Breast epithelium (tissue), 4 donors: ENCODE measurements at regions not wholly inside any gene's neighbourhood (a gene's known extent, or its start where the extent isn't known, plus 50 kb on each side); places are given as distances from the start of the nearest gene placed in this dataset.

ENCODE experiments used
- DNase-seq, 2 donors: peaks; one replicate each; pipeline ENCODE4 v3.0.0-alpha.2; 2019; ENCODE audit warnings: low spot score in 2 of 2
- H3K27ac ChIP-seq, 2 donors: fragments of 200-600 bp; sonication (generic) in 1 of 2; one replicate each; pipeline ENCODE4 v1.5.1; 2016 to 2019; ENCODE audit warnings: mild to moderate bottlenecking in 1 of 2
- H3K27me3 ChIP-seq, 2 donors: fragments of 200-600 bp; sonication (generic) in 1 of 2; one replicate each; pipeline versions ENCODE4 v1.5.1 to v1.6.0; 2017 to 2019; ENCODE audit warnings: control low read depth in 1 of 2, mild to moderate bottlenecking in 1 of 2
- H3K36me3 ChIP-seq: fragments of 200-600 bp; one replicate; pipeline ENCODE4 v1.5.1; 2019
- H3K4me1 ChIP-seq, 2 donors: fragments of 200-600 bp; sonication (generic); one replicate each; pipeline ENCODE4 v1.5.1; 2016 to 2019; ENCODE audit warnings: control low read depth in 1 of 2
- H3K4me3 ChIP-seq, 3 donors: fragments of 200-600 bp; sonication (generic); 1 replicate in 2 of 3; 2 replicates in 1 of 3; pipeline ENCODE4 v1.5.1; 2016 to 2019; ENCODE audit warnings: mild to moderate bottlenecking in 3 of 3, moderate library complexity in 2 of 3
- H3K9me3 ChIP-seq, 2 donors: fragments of 200-600 bp; sonication (generic) in 1 of 2; one replicate each; pipeline ENCODE4 v1.5.1; 2016 to 2019; ENCODE audit warnings: control low read depth in 1 of 2
- POLR2A ChIP-seq: fragments of 450-650 bp; IDR thresholded peaks from one replicate; pipeline ENCODE4 v1.6.1; 2016; ENCODE audit warnings: antibody characterized with exemption, mild to moderate bottlenecking, moderate library complexity
- POLR2AphosphoS5 ChIP-seq, 3 donors: sonication (generic); formaldehyde crosslinking; IDR thresholded peaks; one replicate each; pipeline ENCODE4 v1.6.1; 2017; ENCODE audit warnings: antibody characterized with exemption in 3 of 3
- intact Hi-C: fragments of 100-400 bp; cut with DNase I; formaldehyde crosslinking; loops from one replicate; pipeline ENCODE4 v1.15.1; 2023; ENCODE audit warnings: low total_unique reads
- TF ChIP-seq, protein P1 (sequence below), 3 donors: fragments of 450-650 bp; IDR thresholded peaks; one replicate each; pipeline ENCODE4 v1.5.1; 2016 to 2017; ENCODE audit warnings: antibody characterized with exemption in 3 of 3, mild to moderate bottlenecking in 3 of 3, moderate library complexity in 3 of 3

GRCh38 chr11:23406131-23406819, 546.0 kb upstream of the CCDC179 start:
- H3K27ac ChIP-seq = no peak overlapping the region
- intact Hi-C loops = no loop called here
- no peak for DNase-seq
- H3K4me1 ChIP-seq = no peaks in the 10 kb centered on the region
- H3K27me3 ChIP-seq = no peaks in the 10 kb centered on the region
- H3K4me3 ChIP-seq = no peak overlapping the region
- TF ChIP-seq POLR2AphosphoS5 (IDR thresholded peaks at IDR 0.05) = no peak
- TF ChIP-seq POLR2A = no peak
- TF ChIP-seq, protein P1, sequence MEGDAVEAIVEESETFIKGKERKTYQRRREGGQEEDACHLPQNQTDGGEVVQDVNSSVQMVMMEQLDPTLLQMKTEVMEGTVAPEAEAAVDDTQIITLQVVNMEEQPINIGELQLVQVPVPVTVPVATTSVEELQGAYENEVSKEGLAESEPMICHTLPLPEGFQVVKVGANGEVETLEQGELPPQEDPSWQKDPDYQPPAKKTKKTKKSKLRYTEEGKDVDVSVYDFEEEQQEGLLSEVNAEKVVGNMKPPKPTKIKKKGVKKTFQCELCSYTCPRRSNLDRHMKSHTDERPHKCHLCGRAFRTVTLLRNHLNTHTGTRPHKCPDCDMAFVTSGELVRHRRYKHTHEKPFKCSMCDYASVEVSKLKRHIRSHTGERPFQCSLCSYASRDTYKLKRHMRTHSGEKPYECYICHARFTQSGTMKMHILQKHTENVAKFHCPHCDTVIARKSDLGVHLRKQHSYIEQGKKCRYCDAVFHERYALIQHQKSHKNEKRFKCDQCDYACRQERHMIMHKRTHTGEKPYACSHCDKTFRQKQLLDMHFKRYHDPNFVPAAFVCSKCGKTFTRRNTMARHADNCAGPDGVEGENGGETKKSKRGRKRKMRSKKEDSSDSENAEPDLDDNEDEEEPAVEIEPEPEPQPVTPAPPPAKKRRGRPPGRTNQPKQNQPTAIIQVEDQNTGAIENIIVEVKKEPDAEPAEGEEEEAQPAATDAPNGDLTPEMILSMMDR (IDR thresholded peaks at IDR 0.05) = no peak
- no peaks in the 10 kb centered on the region for H3K36me3 ChIP-seq
- peaks cover 14 to 15% of the 10 kb centered on the region in 2 donors for H3K9me3 ChIP-seq

GRCh38 chr11:23413057-23413456, 552.8 kb upstream of the CCDC179 start:
- intact Hi-C loops = no loop called here

GRCh38 chr11:23423104-23423503, 562.8 kb upstream of the CCDC179 start:
- no peaks in the 10 kb centered on the region for H3K36me3 ChIP-seq
- intact Hi-C loops = no loop called here
- no peaks in the 10 kb centered on the region for H3K4me1 ChIP-seq
- no peak for DNase-seq
- no peaks in the 10 kb centered on the region for H3K27me3 ChIP-seq
- TF ChIP-seq, protein P1 (IDR thresholded peaks at IDR 0.05) = no peak
- no peak for TF ChIP-seq POLR2A
- no peak for TF ChIP-seq POLR2AphosphoS5 (IDR thresholded peaks at IDR 0.05)
- H3K4me3 ChIP-seq = no peak overlapping the region
- no peaks in the 10 kb centered on the region for H3K9me3 ChIP-seq
- no peak overlapping the region for H3K27ac ChIP-seq

More at GRCh38 chr11:23413057-23413456, 552.8 kb upstream of the CCDC179 start:
- H3K27ac ChIP-seq = no peak overlapping the region
- H3K4me1 ChIP-seq = no peaks in the 10 kb centered on the region
- TF ChIP-seq, protein P1 (IDR thresholded peaks at IDR 0.05) = no peak
- no peak for TF ChIP-seq POLR2AphosphoS5 (IDR thresholded peaks at IDR 0.05)
- no peak for TF ChIP-seq POLR2A
- no peaks in the 10 kb centered on the region for H3K27me3 ChIP-seq
- no peaks in the 10 kb centered on the region for H3K36me3 ChIP-seq
- H3K9me3 ChIP-seq = peaks cover 0 to 7% of the 10 kb centered on the region in 2 donors
- DNase-seq = no peak
- no peak overlapping the region for H3K4me3 ChIP-seq

GRCh38 chr11:23423656-23424055, 563.4 kb upstream of the CCDC179 start:
- intact Hi-C loops = no loop called here
- no peaks in the 10 kb centered on the region for H3K36me3 ChIP-seq
- no peaks in the 10 kb centered on the region for H3K4me1 ChIP-seq
- TF ChIP-seq, protein P1 (IDR thresholded peaks at IDR 0.05) = no peak
- TF ChIP-seq POLR2A (no peak), POLR2AphosphoS5 (IDR thresholded peaks at IDR 0.05) (no peak)
- no peak overlapping the region for H3K4me3 ChIP-seq
- H3K27me3 ChIP-seq = no peaks in the 10 kb centered on the region
- H3K9me3 ChIP-seq = no peaks in the 10 kb centered on the region
- H3K27ac ChIP-seq = no peak overlapping the region
- no peak for DNase-seq

- Histone ChIP-seq H3K27me3 (no peaks in the 10 kb centered on the region), H3K27ac (no peak overlapping the region), H3K4me3 (no peak overlapping the region), H3K4me1 (no peaks in the 10 kb centered on the region), H3K36me3 (no peaks in the 10 kb centered on the region), H3K9me3 (no peaks in the 10 kb centered on the region)
- DNase-seq = no peak
- intact Hi-C loops = no loop called here
- TF ChIP-seq POLR2AphosphoS5 (IDR thresholded peaks at IDR 0.05) = no peak
- TF ChIP-seq, protein P1 (IDR thresholded peaks at IDR 0.05) = no peak
These were observed 565.1 kb upstream of the CCDC179 start for GRCh38 chr11:23425381-23425780.
